Endothelial cell of umbilical vein (primary cell): ENCODE measurements at regions not wholly inside any gene's neighbourhood (a gene's known extent, or its start where the extent isn't known, plus 50 kb on each side); places are given as distances from the start of the nearest gene placed in this dataset.

Experiments used
- BruUV-seq: library from RNA; stranded (reverse); fragments of 400-500 nt; replicated peaks from 2 replicates; lab custom pipeline; 2021; lab: Mats Ljungman, UMichigan
- CTCF ChIA-PET: fragments of 300-600, 350-600 bp; sonication (Branson Sonifier 250); formaldehyde crosslinking; loops from one replicate; lab custom pipeline; 2021; ENCODE audit warnings: antibody characterized with exemption, inconsistent platforms; lab: Charles Lee
- POLR2A ChIA-PET: fragments of 300-600, 350-600 bp; sonication (Branson Sonifier 250); formaldehyde crosslinking; loops from one replicate; lab custom pipeline; 2021; ENCODE audit warnings: antibody characterized with exemption, inconsistent platforms; lab: Charles Lee
- DNase-seq: peaks from one replicate; pipeline ENCODE4 v3.0.0-alpha.2; 2011; ENCODE audit warnings: low read depth, low spot score
- FAIRE-seq: peaks from 2 replicates; lab custom pipeline; 2011; peaks lifted over from hg19 to GRCh38; lab: Jason Lieb, UNC
- H2AFZ ChIP-seq: 2 replicates; pipeline ENCODE4 v1.6.0; 2012; ENCODE audit warnings: low read depth, low read length, control low read depth, inconsistent platforms
- H3K27ac ChIP-seq: 2 replicates; pipeline ENCODE4 v1.5.1; 2011; ENCODE audit warnings: low read depth, mild to moderate bottlenecking, control low read depth, low read length, moderate library complexity; ENCODE audit not compliant: insufficient read depth
- H3K27me3 ChIP-seq, 2 experiments: 2 replicates each; pipeline versions ENCODE4 v1.6.0 to v1.6.1; 2011; ENCODE audit warnings: low read length in 2 of 2, mixed read lengths in 1 of 2; ENCODE audit not compliant: control insufficient read depth in 2 of 2, insufficient read depth in 2 of 2
- H3K36me3 ChIP-seq, 2 experiments: 2 replicates in 1 of 2; 3 replicates in 1 of 2; pipeline ENCODE4 v1.5.1; 2011; ENCODE audit warnings: low read length in 2 of 2, mild to moderate bottlenecking in 1 of 2, moderate library complexity in 1 of 2; ENCODE audit not compliant: control insufficient read depth in 2 of 2, insufficient read depth in 2 of 2; ENCODE audit errors: extremely low read depth in 1 of 2
- H3K4me1 ChIP-seq: 3 replicates; pipeline ENCODE4 v1.5.1; 2011; ENCODE audit warnings: mild to moderate bottlenecking, low read length; ENCODE audit not compliant: control insufficient read depth, insufficient read depth; ENCODE audit errors: extremely low read depth
- H3K4me2 ChIP-seq: 2 replicates; pipeline ENCODE4 v1.6.1; 2011; ENCODE audit warnings: low read length, control low read depth, mixed read lengths; ENCODE audit not compliant: insufficient read depth
- H3K4me3 ChIP-seq, 3 experiments: fragments of 200-600 bp in 1 of 3; sonication (generic), shearing (Covaris generic) in 1 of 3; replicated peaks in 1 of 3; 2 replicates each; pipeline ENCODE4 v1.5.1; 2011 to 2016; ENCODE audit warnings: control low read depth in 3 of 3, low read length in 3 of 3, mild to moderate bottlenecking in 2 of 3, inconsistent platforms in 1 of 3, low read depth in 1 of 3, moderate library complexity in 1 of 3; ENCODE audit not compliant: insufficient read depth in 1 of 3
- H3K79me2 ChIP-seq: 2 replicates; pipeline ENCODE4 v1.6.0; 2012; ENCODE audit warnings: low read length, inconsistent platforms; ENCODE audit not compliant: control insufficient read depth, insufficient read depth
- H3K9ac ChIP-seq: replicated peaks from 2 replicates; pipeline ENCODE3; 2011; ENCODE audit warnings: low read length, control low read depth; ENCODE audit not compliant: insufficient read depth; ENCODE audit errors: extremely low read depth
- H3K9me1 ChIP-seq: replicated peaks from 3 replicates; pipeline ENCODE4 v1.6.0; 2011; ENCODE audit warnings: mild to moderate bottlenecking, low read length; ENCODE audit not compliant: control insufficient read depth, insufficient read depth; ENCODE audit errors: extremely low read depth
- H3K9me3 ChIP-seq: replicated peaks from 2 replicates; pipeline ENCODE4 v1.5.1; 2012; ENCODE audit warnings: low read length, inconsistent platforms; ENCODE audit not compliant: control insufficient read depth, insufficient read depth
- H4K20me1 ChIP-seq: replicated peaks from 2 replicates; pipeline ENCODE3; 2011; ENCODE audit warnings: mild to moderate bottlenecking, low read length; ENCODE audit not compliant: control insufficient read depth, insufficient read depth; ENCODE audit errors: extremely low read depth
- EZH2 ChIP-seq: IDR thresholded peaks from 2 replicates; pipeline ENCODE4 v1.6.1; 2012; ENCODE audit warnings: borderline replicate concordance, low read depth, mild to moderate bottlenecking, moderate library complexity, low read length, inconsistent platforms; ENCODE audit not compliant: severe bottlenecking
- FOS ChIP-seq: IDR thresholded peaks from 2 replicates; pipeline ENCODE4 v1.6.1; 2011; ENCODE audit warnings: mild to moderate bottlenecking, low read length, moderate library complexity, borderline replicate concordance; ENCODE audit not compliant: insufficient read depth
- GATA2 ChIP-seq: IDR thresholded peaks from 2 replicates; pipeline ENCODE4 v1.7.0; 2011; ENCODE audit warnings: low read depth, mild to moderate bottlenecking, moderate library complexity, mixed read lengths, low read length; ENCODE audit not compliant: insufficient read length, insufficient read depth
- JUN ChIP-seq: IDR thresholded peaks from 2 replicates; pipeline ENCODE4 v1.6.1; 2011; ENCODE audit warnings: borderline replicate concordance, low read depth; ENCODE audit not compliant: insufficient read length, insufficient read depth
- MYC ChIP-seq: IDR thresholded peaks from one replicate; pipeline ENCODE4 v1.6.1; 2011; ENCODE audit warnings: mild to moderate bottlenecking, low read depth, low read length
- POLR2A ChIP-seq: IDR thresholded peaks from 2 replicates; pipeline ENCODE4 v1.6.1; 2012; ENCODE audit warnings: low read depth, mild to moderate bottlenecking, control low read depth, low read length
- POLR2AphosphoS5 ChIP-seq: IDR thresholded peaks from 2 replicates; pipeline ENCODE4 v1.6.1; 2012; ENCODE audit warnings: low read depth, mild to moderate bottlenecking, control low read depth, low read length, moderate library complexity; ENCODE audit not compliant: insufficient read depth
- dilution Hi-C: fragments of 300-500 bp; cut with MboI; formaldehyde crosslinking; loops from one replicate; pipeline ENCODE4 v1.15.0; 2019; ENCODE audit warnings: low sequenced_read_pairs; ENCODE audit not compliant: extremely low pct_ligation_motif_present
- intact Hi-C: fragments of 100-400 bp; cut with micrococcal nuclease; formaldehyde crosslinking; loops from one replicate; pipeline ENCODE4 v1.10.0; 2022
- TF ChIP-seq, protein P1 (sequence below), 2 donors: IDR thresholded peaks; 1 replicate in 1 of 2; 2 replicates in 1 of 2; pipeline ENCODE4 v1.5.1; 2011; ENCODE audit warnings: low read length in 2 of 2, mild to moderate bottlenecking in 2 of 2, moderate library complexity in 2 of 2, control low read depth in 1 of 2, inconsistent platforms in 1 of 2, low read depth in 1 of 2; ENCODE audit not compliant: insufficient read depth in 1 of 2; ENCODE audit errors: extremely low read depth in 1 of 2
- TF ChIP-seq, protein P2 (sequence below): IDR thresholded peaks from 2 replicates; pipeline ENCODE4 v1.6.1; 2011; ENCODE audit not compliant: insufficient read depth, insufficient read length

DNA sequence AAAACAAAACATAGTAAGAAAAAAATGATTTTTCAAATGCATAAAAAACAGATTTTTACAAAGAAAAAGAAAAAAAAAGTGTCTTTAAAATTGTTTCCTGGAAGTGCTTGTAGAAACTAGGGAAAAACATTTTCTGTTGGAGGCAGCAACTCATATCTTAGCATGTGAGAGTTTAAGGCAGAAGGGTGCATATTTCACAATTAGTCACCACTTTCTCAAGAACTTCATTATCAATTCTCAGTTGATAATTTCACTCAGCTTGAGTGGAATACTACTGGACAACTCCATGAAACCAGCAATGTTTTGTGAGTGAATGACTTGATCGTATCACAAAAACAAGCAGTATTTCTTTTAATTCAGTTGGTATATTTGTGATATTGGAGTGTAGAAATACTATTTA, 508.3 kb upstream of the DAB2 start:
- Histone ChIP-seq H3K36me3 (no peaks in the 10 kb centered on the region), H3K79me2 (no peaks in the 10 kb centered on the region), H3K27me3 (no peaks in the 10 kb centered on the region), H3K4me2 (no peak overlapping the region), H3K9ac (no peak overlapping the region), H3K9me1 (no peaks in the 10 kb centered on the region), H4K20me1 (no peaks in the 10 kb centered on the region), H3K27ac (no peak overlapping the region), H3K4me1 (no peaks in the 10 kb centered on the region), H3K4me3 (no peak overlapping the region), H2AFZ (no peak overlapping the region), H3K9me3 (no peaks in the 10 kb centered on the region)
- ChIA-PET CTCF (interaction anchor here (0.8 to 0.9 kb wide), 2 partner anchors 28 to 332 kb away, joined by 3 read pairs; no protein-coding TSS in a partner anchor), POLR2A (no interaction called here)
- no TSS peak for BruUV-seq
- TF ChIP-seq EZH2: no peak
- TF ChIP-seq POLR2A: no peak
- TF ChIP-seq FOS: no peak
- no peak for TF ChIP-seq JUN
- TF ChIP-seq, protein P1, sequence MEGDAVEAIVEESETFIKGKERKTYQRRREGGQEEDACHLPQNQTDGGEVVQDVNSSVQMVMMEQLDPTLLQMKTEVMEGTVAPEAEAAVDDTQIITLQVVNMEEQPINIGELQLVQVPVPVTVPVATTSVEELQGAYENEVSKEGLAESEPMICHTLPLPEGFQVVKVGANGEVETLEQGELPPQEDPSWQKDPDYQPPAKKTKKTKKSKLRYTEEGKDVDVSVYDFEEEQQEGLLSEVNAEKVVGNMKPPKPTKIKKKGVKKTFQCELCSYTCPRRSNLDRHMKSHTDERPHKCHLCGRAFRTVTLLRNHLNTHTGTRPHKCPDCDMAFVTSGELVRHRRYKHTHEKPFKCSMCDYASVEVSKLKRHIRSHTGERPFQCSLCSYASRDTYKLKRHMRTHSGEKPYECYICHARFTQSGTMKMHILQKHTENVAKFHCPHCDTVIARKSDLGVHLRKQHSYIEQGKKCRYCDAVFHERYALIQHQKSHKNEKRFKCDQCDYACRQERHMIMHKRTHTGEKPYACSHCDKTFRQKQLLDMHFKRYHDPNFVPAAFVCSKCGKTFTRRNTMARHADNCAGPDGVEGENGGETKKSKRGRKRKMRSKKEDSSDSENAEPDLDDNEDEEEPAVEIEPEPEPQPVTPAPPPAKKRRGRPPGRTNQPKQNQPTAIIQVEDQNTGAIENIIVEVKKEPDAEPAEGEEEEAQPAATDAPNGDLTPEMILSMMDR (IDR thresholded peaks at IDR 0.05; ENCODE audit: extremely low read depth in 1 of 2, insufficient read depth in 1 of 2, low read depth in 1 of 2, low read length in 2 of 2): no peak
- TF ChIP-seq MYC: no peak
- no peak for TF ChIP-seq POLR2AphosphoS5
- TF ChIP-seq, protein P2, sequence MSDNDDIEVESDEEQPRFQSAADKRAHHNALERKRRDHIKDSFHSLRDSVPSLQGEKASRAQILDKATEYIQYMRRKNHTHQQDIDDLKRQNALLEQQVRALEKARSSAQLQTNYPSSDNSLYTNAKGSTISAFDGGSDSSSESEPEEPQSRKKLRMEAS: no peak
- no peak for TF ChIP-seq GATA2
- intact Hi-C loops: no loop called here
- no peak for FAIRE-seq
- dilution Hi-C loops: no loop called here
- no peak for DNase-seq
